NCI-H2081 treated with DMSO at 0.1 percent for 48 hours (cell line): ENCODE measurements at regions not wholly inside any gene's neighbourhood (a gene's known extent, or its start where the extent isn't known, plus 50 kb on each side); places are given as distances from the start of the nearest gene placed in this dataset.

Experiments
- DNase-seq: peaks from one replicate; lab custom pipeline; 2025; lab: John Stamatoyannopoulos, UW

- no peak for DNase-seq
These were observed 81.3 kb upstream of the NAALADL2 start for GRCh38 chr3:174777813-174778212.

GRCh38 chr3:174783502-174783901, 75.6 kb upstream of the NAALADL2 start:
- no peak for DNase-seq

DNA sequence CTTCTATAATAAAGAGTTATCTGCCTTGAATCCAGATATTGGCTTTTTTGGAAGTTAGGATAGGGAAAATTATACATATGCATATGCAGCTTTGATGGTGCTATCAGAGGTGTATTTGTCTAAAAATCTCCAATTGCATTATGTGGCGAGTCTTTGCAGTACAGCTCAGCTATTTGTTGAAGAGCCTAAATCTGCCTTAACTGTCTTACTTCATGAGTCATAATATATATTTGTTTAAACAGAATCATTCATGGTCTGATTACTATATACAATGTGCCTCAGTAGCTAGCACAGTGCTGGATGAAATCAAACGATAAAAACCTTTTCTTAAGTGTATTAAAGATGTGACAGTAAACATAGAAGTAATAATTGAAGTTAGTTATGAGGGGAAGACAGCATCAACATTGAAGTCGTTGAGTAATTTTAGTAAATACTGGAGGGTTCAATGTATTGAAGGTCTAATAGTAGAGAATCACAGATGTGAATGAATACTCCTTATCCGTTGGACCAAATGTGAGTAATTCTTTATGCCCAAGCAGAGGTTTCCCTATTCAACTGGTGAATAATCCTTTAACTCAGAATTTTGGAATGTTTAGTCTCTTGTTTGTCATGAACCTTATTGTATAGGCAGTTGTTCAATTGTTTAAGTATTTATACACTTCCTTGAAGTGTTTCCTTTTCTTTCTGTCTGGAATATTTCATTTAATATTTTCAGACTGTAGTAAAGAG, 74.8 kb upstream of the NAALADL2 start:
- DNase-seq = no peak

GRCh38 chr3:174786825-174787224, 72.3 kb upstream of the NAALADL2 start:
- DNase-seq = no peak

GRCh38 chr3:174791161-174791560, 68.0 kb upstream of the NAALADL2 start:
- DNase-seq = no peak

DNA sequence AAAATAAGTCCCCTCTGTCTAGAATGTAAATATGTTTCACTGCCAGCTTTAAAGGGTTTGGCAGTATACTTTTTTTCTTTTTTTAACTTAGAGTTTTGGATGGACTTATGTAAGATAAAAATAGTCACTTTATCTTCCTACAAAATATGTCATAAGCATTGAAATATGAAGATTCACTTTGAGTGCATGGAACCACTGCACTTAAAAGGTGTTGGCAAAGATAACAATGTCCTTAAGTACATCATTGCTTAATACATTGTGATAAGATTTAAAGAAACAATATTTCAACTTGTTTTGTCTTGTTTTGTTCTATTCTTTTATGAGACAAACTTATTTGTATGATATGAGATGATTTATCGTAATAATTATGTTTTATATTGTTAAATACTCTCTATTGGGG, 66.3 kb upstream of the NAALADL2 start:
- DNase-seq = no peak
